SK-N-SH (cell line): ENCODE measurements at regions not wholly inside any gene's neighbourhood (a gene's known extent, or its start where the extent isn't known, plus 50 kb on each side); places are given as distances from the start of the nearest gene placed in this dataset.

Source experiments
- CTCF ChIA-PET: fragments of 300-600, 350-600 bp; formaldehyde crosslinking; extraction: SDS; loops from one replicate; lab custom pipeline; 2021; lab: Yijun Ruan, JAX
- POLR2A ChIA-PET: fragments of 350-600 bp; sonication (Branson Sonifier 250); formaldehyde crosslinking; extraction: SDS; loops from one replicate; lab custom pipeline; 2020; ENCODE audit warnings: antibody characterized with exemption, inconsistent platforms; lab: Yijun Ruan, JAX
- DNase-seq: peaks from one replicate; pipeline ENCODE4 v3.0.0; 2012
- H2AFZ ChIP-seq: fragments of 200-600 bp; sonication (generic); 2 replicates; pipeline ENCODE4 v1.8.1; 2016; ENCODE audit warnings: antibody characterized with exemption, mild to moderate bottlenecking, low read depth
- H3F3A ChIP-seq: fragments of 200-600 bp; sonication (generic); replicated peaks from 2 replicates; pipeline ENCODE3; 2016; ENCODE audit warnings: antibody characterized with exemption, mild to moderate bottlenecking; ENCODE audit not compliant: insufficient read depth
- H3K27ac ChIP-seq, 2 experiments: fragments of 200-500 bp in 1 of 2; fragments of 200-600 bp in 1 of 2; sonication (Bioruptor generic) in 1 of 2; sonication (generic), shearing (Covaris generic) in 1 of 2; 2 replicates each; pipeline versions ENCODE4 v1.5.1 to v1.6.1; 2014 to 2016; ENCODE audit warnings: low read depth in 2 of 2, inconsistent platforms in 1 of 2, low read length in 1 of 2, mild to moderate bottlenecking in 1 of 2, mixed read lengths in 1 of 2
- H3K27me3 ChIP-seq: fragments of 200-600 bp; sonication (generic), shearing (Covaris generic); 2 replicates; pipeline ENCODE4 v1.6.1; 2016; ENCODE audit warnings: mixed run types; ENCODE audit not compliant: insufficient read depth
- H3K36me3 ChIP-seq, 2 experiments: fragments of 200-500 bp in 1 of 2; fragments of 200-600 bp in 1 of 2; sonication (Bioruptor generic) in 1 of 2; sonication (generic) in 1 of 2; replicated peaks in 1 of 2; 2 replicates each; pipeline versions ENCODE3 to v1.5.1; 2014 to 2016; ENCODE audit warnings: low read length in 1 of 2, mild to moderate bottlenecking in 1 of 2; ENCODE audit not compliant: insufficient read depth in 2 of 2, control insufficient read depth in 1 of 2
- H3K4me1 ChIP-seq, 2 experiments: fragments of 200-500 bp in 1 of 2; fragments of 200-600 bp in 1 of 2; sonication (Bioruptor generic) in 1 of 2; sonication (generic), shearing (Covaris generic) in 1 of 2; 2 replicates each; pipeline versions ENCODE4 v1.5.1 to v1.6.1; 2014 to 2016; ENCODE audit warnings: low read depth in 1 of 2, low read length in 1 of 2, mixed run types in 1 of 2; ENCODE audit not compliant: insufficient read depth in 2 of 2, control insufficient read depth in 1 of 2
- H3K4me2 ChIP-seq: fragments of 200-600 bp; sonication (generic), shearing (Covaris generic); 2 replicates; pipeline ENCODE4 v1.6.1; 2017; ENCODE audit warnings: mixed run types
- H3K4me3 ChIP-seq, 2 experiments: fragments of 200-500 bp in 1 of 2; fragments of 200-600 bp in 1 of 2; sonication (Bioruptor generic) in 1 of 2; sonication (generic), shearing (Covaris generic) in 1 of 2; 2 replicates each; pipeline versions ENCODE4 v1.5.1 to v1.8.1; 2014 to 2016; ENCODE audit warnings: low read depth in 2 of 2, inconsistent platforms in 1 of 2, low read length in 1 of 2, mild to moderate bottlenecking in 1 of 2, mixed read lengths in 1 of 2, moderate library complexity in 1 of 2
- H3K79me2 ChIP-seq: fragments of 200-600 bp; sonication (generic); 2 replicates; pipeline ENCODE4 v1.8.1; 2017; ENCODE audit warnings: mild to moderate bottlenecking; ENCODE audit not compliant: insufficient read depth
- H3K9ac ChIP-seq: fragments of 200-600 bp; sonication (generic); 2 replicates; pipeline ENCODE4 v1.6.1; 2017; ENCODE audit warnings: mixed run types
- H3K9me2 ChIP-seq: fragments of 200-600 bp; sonication (generic); 2 replicates; pipeline ENCODE4 v1.6.1; 2017; ENCODE audit warnings: mixed run types
- H3K9me3 ChIP-seq: fragments of 200-600 bp; sonication (generic); 2 replicates; pipeline ENCODE4 v1.6.1; 2017; ENCODE audit warnings: mixed run types, mild to moderate bottlenecking, moderate library complexity
- H4K20me1 ChIP-seq: fragments of 200-600 bp; sonication (generic); 2 replicates; pipeline ENCODE4 v1.6.1; 2017; ENCODE audit warnings: mild to moderate bottlenecking, mixed run types; ENCODE audit not compliant: insufficient read depth
- EP300 ChIP-seq, 2 experiments: IDR thresholded peaks; 2 replicates each; pipeline versions ENCODE4 v1.4.0 to v1.6.1; 2012; ENCODE audit warnings: borderline replicate concordance in 1 of 2, low read depth in 1 of 2, low read length in 1 of 2
- EZH2phosphoT487 ChIP-seq: fragments of 200-600 bp; sonication (generic); IDR thresholded peaks from 2 replicates; pipeline ENCODE4 v1.6.1; 2017; ENCODE audit warnings: low read depth, mixed run types, mild to moderate bottlenecking, antibody characterized with exemption, moderate library complexity, borderline replicate concordance
- FOSL2 ChIP-seq: IDR thresholded peaks from 2 replicates; pipeline ENCODE4 v1.4.0; 2012; ENCODE audit warnings: low read depth, mild to moderate bottlenecking, moderate library complexity, borderline replicate concordance
- FOXJ3 ChIP-seq: sonication (generic); formaldehyde crosslinking; IDR thresholded peaks from 2 replicates; pipeline ENCODE4 v1.5.1; 2020; ENCODE audit warnings: mild to moderate bottlenecking, missing genetic modification reagents
- FOXM1 ChIP-seq: IDR thresholded peaks from 2 replicates; pipeline ENCODE4 v1.4.0; 2012; ENCODE audit warnings: low read depth, mild to moderate bottlenecking
- GABPA ChIP-seq: IDR thresholded peaks from 2 replicates; pipeline ENCODE4 v1.4.0; 2012; ENCODE audit warnings: low read depth, mild to moderate bottlenecking
- GATA2 ChIP-seq: sonication (generic); formaldehyde crosslinking; IDR thresholded peaks from 2 replicates; pipeline ENCODE4 v1.5.0; 2020; ENCODE audit warnings: mild to moderate bottlenecking, missing genetic modification reagents
- JUND ChIP-seq: IDR thresholded peaks from 2 replicates; pipeline ENCODE4 v1.4.0; 2012
- MEF2A ChIP-seq: IDR thresholded peaks from 2 replicates; pipeline ENCODE4 v1.4.0; 2012; ENCODE audit warnings: low read depth, borderline replicate concordance
- NFIC ChIP-seq: IDR thresholded peaks from 2 replicates; pipeline ENCODE4 v1.4.0; 2012; ENCODE audit warnings: borderline replicate concordance
- NRF1 ChIP-seq: IDR thresholded peaks from 2 replicates; pipeline ENCODE4 v1.6.1; 2012; ENCODE audit warnings: low read depth, mild to moderate bottlenecking, low read length
- POLR2AphosphoS5 ChIP-seq: IDR thresholded peaks from 2 replicates; pipeline ENCODE4 v1.6.1; 2012; ENCODE audit warnings: low read depth, low read length
- RCOR1 ChIP-seq: fragments of 150-350 bp; IDR thresholded peaks from 2 replicates; pipeline ENCODE4 v1.6.1; 2017; ENCODE audit warnings: antibody characterized with exemption, low read length
- RFX5 ChIP-seq: IDR thresholded peaks from 2 replicates; pipeline ENCODE4 v1.6.1; 2012; ENCODE audit warnings: mild to moderate bottlenecking, improper control_type of control experiment, low read length
- SMC3 ChIP-seq: IDR thresholded peaks from 2 replicates; pipeline ENCODE4 v1.6.1; 2012; ENCODE audit warnings: low read depth, low read length, improper control_type of control experiment
- TCF12 ChIP-seq: IDR thresholded peaks from 2 replicates; pipeline ENCODE4 v1.4.0; 2012
- TEAD4 ChIP-seq: IDR thresholded peaks from 2 replicates; pipeline ENCODE4 v1.4.0; 2012; ENCODE audit warnings: mild to moderate bottlenecking, borderline replicate concordance; ENCODE audit not compliant: insufficient read depth
- YY1 ChIP-seq: IDR thresholded peaks from 2 replicates; pipeline ENCODE4 v1.4.0; 2012; ENCODE audit warnings: low read depth, mild to moderate bottlenecking
- WGBS: methylation state at CpG from one replicate; pipeline ENCODE4 v1.1.6; 2017; ENCODE audit warnings: low lambda C conversion rate; 5-methylcytosine and 5-hydroxymethylcytosine counted together
- TF ChIP-seq, protein P1 (sequence below): fragments of 150-350 bp; IDR thresholded peaks from 2 replicates; pipeline ENCODE4 v1.6.1; 2016; ENCODE audit warnings: mild to moderate bottlenecking, low read depth, low read length
- TF ChIP-seq, protein P2 (sequence below): fragments of 200-600 bp; sonication (generic); IDR thresholded peaks from 2 replicates; pipeline ENCODE4 v1.6.1; 2017; ENCODE audit warnings: antibody characterized with exemption, mild to moderate bottlenecking, moderate library complexity
- TF ChIP-seq, protein P3 (sequence below): IDR thresholded peaks from 2 replicates; pipeline ENCODE4 v1.4.0; 2012; ENCODE audit warnings: low read depth
- TF ChIP-seq, protein P4 (sequence below): fragments of 150-350 bp; IDR thresholded peaks from 2 replicates; pipeline ENCODE4 v1.6.1; 2017; ENCODE audit warnings: antibody characterized with exemption, low read length, low read depth, borderline replicate concordance

DNA sequence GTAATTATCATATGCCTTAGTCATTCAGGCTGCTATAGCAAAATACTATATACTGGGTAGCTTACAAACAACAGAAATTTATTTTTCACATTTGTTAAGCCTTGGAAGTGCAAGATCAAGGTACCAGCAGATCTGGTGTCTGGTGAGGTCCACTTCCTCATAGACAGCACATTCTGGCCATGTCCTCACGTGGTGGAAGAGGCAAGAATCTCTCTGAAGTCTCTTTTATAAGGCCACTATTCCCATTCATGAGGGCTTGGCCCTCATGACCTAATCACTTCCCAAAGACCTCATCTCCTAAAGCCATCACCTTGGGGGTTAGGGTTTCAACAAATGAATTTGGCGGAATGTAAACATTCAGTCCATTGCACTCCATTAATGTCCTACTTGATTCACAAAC is 137.5 kb upstream of the C1GALT1 start:
- Histone ChIP-seq H3K9me2 (no peaks in the 10 kb centered on the region), H3K4me3 (no peak overlapping the region), H2AFZ (no peak overlapping the region), H3K4me1 (no peaks in the 10 kb centered on the region), H3K36me3 (no peaks in the 10 kb centered on the region), H3K27ac (no peak overlapping the region), H3K4me2 (no peak overlapping the region), H3K9ac (no peak overlapping the region), H3K9me3 (no peaks in the 10 kb centered on the region; the same call in 1 of the 2 replicates), H4K20me1 (no peaks in the 10 kb centered on the region), H3K27me3 (no peaks in the 10 kb centered on the region), H3F3A (no peaks in the 10 kb centered on the region), H3K79me2 (no peaks in the 10 kb centered on the region)
- no peak for DNase-seq
- TF ChIP-seq, protein P1, sequence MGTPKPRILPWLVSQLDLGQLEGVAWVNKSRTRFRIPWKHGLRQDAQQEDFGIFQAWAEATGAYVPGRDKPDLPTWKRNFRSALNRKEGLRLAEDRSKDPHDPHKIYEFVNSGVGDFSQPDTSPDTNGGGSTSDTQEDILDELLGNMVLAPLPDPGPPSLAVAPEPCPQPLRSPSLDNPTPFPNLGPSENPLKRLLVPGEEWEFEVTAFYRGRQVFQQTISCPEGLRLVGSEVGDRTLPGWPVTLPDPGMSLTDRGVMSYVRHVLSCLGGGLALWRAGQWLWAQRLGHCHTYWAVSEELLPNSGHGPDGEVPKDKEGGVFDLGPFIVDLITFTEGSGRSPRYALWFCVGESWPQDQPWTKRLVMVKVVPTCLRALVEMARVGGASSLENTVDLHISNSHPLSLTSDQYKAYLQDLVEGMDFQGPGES = no peak
- no peak for TF ChIP-seq FOSL2
- no peak for TF ChIP-seq GATA2
- TF ChIP-seq RFX5 = no peak
- no peak for TF ChIP-seq FOXM1
- no peak for TF ChIP-seq EP300 (IDR thresholded peaks at IDR 0.05; ENCODE audit: borderline replicate concordance in 1 of 2, low read depth in 1 of 2, low read length in 1 of 2)
- no peak for TF ChIP-seq TCF12
- CTCF ChIA-PET = no interaction called here
- POLR2A ChIA-PET = no interaction called here
- 0% methylated on average over 2 of the region's 2 CpGs for WGBS

DNA sequence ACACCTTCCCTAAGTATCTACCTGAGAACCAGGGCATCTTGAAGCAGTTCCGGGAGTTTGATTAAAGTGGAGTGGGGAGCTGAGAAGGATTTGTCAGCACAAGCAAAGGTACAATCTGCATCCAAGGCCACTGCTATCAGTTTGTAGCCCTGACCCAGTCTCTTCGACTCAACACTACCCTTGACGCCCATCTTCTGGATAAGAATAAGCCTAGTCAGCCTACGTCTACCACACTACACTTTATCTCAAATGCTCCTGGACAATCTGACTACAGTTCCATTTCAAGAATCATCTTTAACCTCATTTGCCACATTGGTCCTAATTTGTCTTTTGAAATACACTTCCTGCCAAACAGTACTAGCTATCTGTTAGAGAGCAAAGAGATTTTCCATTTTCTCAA is 134.1 kb upstream of the C1GALT1 start:
- Histone ChIP-seq H3K27ac (no peak overlapping the region), H3F3A (no peaks in the 10 kb centered on the region), H3K9me3 (no peaks in the 10 kb centered on the region; the same call in 1 of the 2 replicates), H4K20me1 (no peaks in the 10 kb centered on the region), H3K9ac (no peak overlapping the region), H3K4me3 (no peak overlapping the region), H3K79me2 (no peaks in the 10 kb centered on the region), H3K27me3 (no peaks in the 10 kb centered on the region), H3K9me2 (peaks cover 4% of the 10 kb centered on the region; the same call in 1 of the 2 replicates), H3K4me2 (no peak overlapping the region), H3K4me1 (no peaks in the 10 kb centered on the region; a peak in 1 of 4 replicates), H2AFZ (no peak overlapping the region), H3K36me3 (no peaks in the 10 kb centered on the region)
- DNase-seq = no peak
- ChIA-PET CTCF (interaction anchor here (0.6 kb wide), 1 partner anchor 46 kb away, joined by 3 read pairs; no protein-coding TSS in a partner anchor), POLR2A (no interaction called here)
- TF ChIP-seq JUND (no peak), MEF2A (no peak), EZH2phosphoT487 (no peak), FOXM1 (no peak), NRF1 (no peak), RCOR1 (no peak), POLR2AphosphoS5 (no peak), TEAD4 (no peak), GABPA (no peak), FOXJ3 (no peak), YY1 (no peak), NFIC (no peak), TCF12 (no peak), SMC3 (no peak)
- TF ChIP-seq, protein P2, sequence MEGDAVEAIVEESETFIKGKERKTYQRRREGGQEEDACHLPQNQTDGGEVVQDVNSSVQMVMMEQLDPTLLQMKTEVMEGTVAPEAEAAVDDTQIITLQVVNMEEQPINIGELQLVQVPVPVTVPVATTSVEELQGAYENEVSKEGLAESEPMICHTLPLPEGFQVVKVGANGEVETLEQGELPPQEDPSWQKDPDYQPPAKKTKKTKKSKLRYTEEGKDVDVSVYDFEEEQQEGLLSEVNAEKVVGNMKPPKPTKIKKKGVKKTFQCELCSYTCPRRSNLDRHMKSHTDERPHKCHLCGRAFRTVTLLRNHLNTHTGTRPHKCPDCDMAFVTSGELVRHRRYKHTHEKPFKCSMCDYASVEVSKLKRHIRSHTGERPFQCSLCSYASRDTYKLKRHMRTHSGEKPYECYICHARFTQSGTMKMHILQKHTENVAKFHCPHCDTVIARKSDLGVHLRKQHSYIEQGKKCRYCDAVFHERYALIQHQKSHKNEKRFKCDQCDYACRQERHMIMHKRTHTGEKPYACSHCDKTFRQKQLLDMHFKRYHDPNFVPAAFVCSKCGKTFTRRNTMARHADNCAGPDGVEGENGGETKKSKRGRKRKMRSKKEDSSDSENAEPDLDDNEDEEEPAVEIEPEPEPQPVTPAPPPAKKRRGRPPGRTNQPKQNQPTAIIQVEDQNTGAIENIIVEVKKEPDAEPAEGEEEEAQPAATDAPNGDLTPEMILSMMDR = no peak
- TF ChIP-seq, protein P3, sequence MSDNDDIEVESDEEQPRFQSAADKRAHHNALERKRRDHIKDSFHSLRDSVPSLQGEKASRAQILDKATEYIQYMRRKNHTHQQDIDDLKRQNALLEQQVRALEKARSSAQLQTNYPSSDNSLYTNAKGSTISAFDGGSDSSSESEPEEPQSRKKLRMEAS = no peak
- TF ChIP-seq, protein P4, sequence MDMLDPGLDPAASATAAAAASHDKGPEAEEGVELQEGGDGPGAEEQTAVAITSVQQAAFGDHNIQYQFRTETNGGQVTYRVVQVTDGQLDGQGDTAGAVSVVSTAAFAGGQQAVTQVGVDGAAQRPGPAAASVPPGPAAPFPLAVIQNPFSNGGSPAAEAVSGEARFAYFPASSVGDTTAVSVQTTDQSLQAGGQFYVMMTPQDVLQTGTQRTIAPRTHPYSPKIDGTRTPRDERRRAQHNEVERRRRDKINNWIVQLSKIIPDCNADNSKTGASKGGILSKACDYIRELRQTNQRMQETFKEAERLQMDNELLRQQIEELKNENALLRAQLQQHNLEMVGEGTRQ = no peak
- 34% methylated on average over 4 of the region's 4 CpGs for WGBS
